ENCODE measurements at regions not wholly inside any gene's neighbourhood (a gene's known extent, or its start where the extent isn't known, plus 50 kb on each side); places are given as distances from the start of the nearest gene placed in this dataset.
"Not testable (repeated sequence)": the region's sequence is repeated elsewhere in the genome, so short reads cannot be mapped to it uniquely, and the experiment has no call there.

DNA sequence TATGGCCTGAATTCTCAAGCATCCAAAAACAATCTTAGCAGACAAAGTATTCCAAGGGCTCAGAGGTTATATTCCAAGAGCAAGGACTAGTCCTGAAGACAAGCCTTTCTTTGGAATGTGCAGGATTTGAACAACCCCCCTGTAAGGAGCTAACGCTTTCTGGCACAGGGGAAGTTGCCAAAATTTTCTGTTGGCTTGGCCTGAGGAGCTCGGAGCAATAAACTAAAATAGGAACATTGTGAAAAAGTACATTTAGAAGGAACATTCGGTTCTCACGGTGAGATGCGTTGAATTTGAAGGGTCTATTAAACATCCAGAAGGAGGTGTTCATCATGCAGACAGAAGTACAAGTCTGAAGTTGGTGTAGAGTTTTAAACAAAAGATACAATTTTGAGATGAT, 1030.5 kb upstream of the CELF2 start:
- DNase-seq (ENCODE audit: low spot score), result no peak

DNA sequence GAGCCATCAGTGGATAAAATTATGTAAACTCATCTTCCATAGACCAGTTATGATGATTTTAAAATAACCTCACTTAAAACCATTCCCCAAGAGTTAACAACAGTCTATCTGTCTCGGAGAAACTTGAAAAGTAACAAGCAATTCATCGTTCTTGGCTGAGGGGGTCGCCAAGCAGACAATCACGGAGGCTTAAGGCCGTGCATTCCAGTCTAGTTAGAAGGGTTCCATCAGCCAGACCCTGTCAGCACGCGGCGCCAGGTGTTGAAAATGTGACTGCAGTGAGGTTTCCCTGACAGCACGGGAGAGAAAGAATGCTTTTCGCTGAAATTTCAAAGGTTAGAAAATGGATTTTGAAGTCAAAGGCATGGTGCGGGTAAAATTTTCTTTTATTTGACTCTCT, 1025.0 kb upstream of the CELF2 start:
- peak; percentile 18 for DNase-seq (ENCODE audit: low spot score)

DNA sequence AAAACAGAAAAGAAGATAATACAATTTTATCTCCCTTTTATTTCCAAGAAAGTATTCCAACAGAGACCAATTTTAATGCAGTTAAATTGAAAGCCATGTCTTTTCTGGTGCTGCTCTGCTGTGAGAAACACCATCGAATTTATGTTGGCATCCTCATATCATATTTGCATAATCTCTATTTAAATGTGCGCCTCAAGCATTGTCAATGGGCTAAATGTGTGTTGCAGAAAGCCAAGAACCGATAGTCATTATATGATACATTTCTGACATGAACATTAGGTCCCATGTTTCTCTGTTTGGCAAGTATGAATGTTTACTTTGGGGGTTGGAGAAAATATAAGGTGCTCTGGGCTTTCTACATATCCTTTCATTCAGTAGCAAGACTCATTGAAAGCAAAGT, 1023.5 kb upstream of the CELF2 start:
- no peak for DNase-seq (ENCODE audit: low spot score)

DNA sequence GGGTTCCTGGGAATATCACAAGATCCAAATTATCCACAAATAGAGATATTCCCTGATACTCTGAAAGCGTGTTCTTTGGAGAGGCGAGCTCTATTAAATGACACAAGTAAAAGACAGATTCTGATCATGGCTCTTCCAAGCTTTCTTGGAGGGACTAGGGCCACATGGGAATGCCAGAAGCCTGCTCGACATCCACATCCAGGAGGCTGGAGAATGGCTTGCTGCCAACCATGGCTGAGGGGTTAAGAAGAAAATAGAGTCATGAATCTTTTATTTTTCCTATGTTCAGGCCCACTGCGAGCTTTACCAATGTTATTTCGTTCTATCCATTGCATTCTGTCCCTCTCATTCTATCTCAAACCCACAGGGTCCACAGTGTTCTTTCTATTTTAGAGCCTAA, 1018.0 kb upstream of the CELF2 start:
- DNase-seq (ENCODE audit: low spot score), result no peak

DNA sequence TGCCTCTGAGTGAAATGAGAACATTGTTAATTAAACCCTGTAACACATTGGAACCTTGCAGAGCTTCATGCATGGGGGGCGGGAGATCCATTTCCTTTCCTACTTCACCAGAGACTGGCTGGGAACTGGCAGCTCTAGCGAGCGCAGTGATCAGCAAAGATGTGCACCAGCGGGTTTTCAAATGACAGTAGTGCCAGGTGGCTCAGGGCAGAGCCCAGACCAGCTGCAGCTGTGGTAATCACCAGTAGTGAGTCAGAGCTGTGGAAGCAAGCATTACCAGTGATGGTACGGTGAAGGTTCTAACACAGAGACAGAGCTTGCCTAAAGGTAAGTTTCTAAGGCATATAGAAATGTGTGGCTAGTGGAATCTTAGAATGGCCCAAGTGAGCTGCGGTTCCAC, 1009.7 kb upstream of the CELF2 start:
- DNase-seq (ENCODE audit: low spot score), result no peak

DNA sequence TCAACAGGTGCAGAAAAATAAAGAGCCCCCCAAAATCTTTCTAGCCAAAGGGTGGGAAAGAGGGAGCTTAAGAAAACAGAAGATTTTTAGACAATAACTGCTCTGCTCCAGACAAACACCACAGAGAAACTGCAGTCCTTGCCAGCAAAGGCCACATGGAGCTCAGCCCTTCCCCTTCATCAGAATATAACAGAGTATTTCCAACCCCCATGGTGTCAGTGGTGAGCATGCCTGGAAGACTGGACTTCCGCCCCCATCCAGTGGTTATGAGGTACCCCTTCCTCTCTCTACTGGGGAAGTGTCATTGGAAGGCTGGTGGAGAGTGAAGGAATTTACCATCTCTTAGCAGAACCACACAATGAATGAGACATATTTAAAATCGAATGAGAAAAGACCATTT, 1007.3 kb upstream of the CELF2 start:
- DNase-seq (ENCODE audit: low spot score), result no peak

DNA sequence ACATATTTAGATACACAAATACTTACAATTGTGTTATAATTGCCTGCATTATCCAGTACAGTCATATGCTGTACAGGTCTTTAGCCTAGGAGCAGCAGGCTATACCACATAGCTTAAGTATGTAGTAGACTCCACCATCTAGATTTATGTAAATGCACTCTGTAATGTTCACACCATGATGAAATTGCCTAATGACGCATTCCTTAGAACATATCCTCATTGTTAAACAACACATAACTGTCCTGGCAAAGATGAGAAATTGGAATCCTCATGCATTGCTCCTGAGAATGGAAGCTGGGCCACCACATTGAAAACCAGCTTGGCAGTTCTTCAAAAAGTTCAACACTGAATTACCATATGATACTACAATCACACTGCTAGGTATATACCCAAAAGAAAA, 1002.8 kb upstream of the CELF2 start:
- DNase-seq (ENCODE audit: low spot score), result no peak

DNA sequence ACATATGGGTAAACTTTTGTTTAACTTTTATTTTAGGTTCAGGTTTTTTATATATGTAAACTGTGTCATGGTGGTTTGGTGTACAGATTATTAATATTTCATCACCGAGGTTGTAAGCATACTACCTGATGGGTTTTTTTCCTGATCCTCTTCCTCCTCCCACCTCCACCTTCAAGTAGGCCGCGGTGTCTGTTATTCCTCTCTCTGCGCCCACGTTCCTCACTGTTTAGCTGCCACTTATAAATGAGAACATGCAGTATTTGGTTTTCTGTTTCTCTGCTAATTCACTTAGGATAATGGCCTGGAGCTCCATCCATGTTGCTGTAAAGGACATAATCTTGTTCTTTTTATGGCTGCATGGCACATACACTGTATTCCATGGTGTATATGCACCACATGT, 1000.0 kb upstream of the CELF2 start:
- DNase-seq (ENCODE audit: low spot score), result no peak

DNA sequence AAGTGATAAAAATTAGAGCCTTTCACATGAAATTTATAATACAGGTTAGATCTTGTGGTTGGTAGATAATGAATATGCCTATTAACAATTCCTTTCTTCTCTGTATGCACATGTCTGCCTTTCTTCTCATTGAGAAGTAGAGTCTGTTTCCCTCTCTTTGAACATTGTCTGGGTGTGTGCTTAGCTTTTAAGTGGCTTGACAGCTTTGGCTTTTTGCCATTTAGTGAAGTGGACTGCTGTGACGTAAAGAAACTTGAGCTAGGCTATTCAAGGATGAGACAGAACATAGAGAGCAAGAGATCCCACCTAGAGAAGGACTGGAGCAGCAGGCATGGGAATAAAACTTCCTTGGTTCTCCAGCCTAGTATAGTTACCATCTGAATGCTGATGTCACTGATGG, 996.7 kb upstream of the CELF2 start:
- DNase-seq (ENCODE audit: low spot score), result no peak

DNA sequence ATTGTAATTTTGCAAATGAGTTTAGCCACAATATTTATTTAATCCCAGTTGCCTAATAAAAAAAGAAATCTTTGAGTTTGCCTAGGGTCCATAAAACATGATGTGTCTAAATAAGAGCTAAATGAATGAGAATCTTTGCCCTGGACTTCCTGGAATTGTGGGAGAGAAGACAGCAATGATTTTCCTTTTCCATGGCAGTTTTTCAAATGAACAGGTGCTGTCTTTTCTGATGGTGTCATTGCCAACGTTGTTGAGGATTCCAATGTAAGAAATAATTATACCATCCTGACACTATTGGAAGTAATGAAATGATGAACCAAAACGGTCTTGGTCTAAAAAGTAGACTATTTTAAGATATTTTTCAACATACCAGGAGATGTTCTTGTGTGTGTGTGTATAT, 984.7 kb upstream of the CELF2 start:
- DNase-seq (ENCODE audit: low spot score), result no peak

DNA sequence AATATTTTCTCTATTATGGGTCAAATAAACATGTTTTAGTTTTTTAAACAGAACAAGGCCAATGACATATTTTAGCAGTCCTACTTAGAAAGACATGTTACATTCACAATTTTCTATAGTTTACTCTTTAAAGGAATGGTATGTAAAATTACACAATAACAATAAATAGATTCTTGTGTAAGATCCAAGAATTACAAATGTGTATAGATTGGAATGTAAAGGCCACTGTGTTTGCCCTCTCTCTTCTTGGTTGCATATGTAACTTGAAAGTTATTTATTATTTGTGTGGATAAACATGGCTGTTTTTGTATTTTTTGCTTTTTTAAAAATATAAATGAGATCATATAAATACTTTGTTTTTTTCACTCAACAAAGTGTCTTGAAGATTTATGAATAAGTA, 979.3 kb upstream of the CELF2 start:
- no peak for DNase-seq (ENCODE audit: low spot score)

DNA sequence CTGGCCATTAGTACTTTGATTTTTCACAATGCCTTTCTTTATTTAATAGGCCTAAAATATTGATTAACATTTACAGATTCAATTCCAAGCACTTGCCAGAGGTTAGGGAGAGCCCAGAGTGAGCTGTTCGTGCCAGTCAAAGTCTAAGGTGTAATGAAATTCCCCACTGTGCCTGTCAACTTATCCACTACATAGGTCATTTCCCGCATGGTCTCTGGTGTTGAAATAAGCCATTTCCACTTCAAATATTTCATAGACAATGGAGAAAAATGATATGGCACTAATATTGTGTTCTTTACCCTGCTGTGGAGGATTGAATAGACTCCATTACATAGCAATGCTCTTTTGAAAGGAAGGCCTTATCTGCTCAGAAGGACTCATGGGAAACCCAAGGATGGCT, 978.1 kb upstream of the CELF2 start:
- DNase-seq (ENCODE audit: low spot score), result no peak

DNA sequence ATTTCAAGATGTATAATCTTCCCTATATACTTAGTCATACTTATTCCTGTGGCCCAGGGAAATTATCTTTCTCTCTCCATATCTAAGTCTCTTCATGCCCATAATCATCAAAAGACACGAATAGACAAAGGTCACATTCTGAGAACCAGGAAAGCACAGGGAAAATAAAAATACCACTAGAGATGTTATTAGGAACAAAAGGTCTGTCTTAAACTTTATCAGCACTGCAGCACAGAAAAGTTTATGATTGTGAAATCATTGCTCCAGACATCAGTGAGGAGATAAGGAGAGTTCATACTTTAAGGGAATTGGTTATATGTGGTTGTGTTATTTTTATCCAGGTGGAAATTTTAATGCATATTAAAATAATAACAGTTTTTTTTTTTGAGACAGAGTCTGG, 974.6 kb upstream of the CELF2 start:
- peak; percentile 65 for DNase-seq (ENCODE audit: low spot score)

DNA sequence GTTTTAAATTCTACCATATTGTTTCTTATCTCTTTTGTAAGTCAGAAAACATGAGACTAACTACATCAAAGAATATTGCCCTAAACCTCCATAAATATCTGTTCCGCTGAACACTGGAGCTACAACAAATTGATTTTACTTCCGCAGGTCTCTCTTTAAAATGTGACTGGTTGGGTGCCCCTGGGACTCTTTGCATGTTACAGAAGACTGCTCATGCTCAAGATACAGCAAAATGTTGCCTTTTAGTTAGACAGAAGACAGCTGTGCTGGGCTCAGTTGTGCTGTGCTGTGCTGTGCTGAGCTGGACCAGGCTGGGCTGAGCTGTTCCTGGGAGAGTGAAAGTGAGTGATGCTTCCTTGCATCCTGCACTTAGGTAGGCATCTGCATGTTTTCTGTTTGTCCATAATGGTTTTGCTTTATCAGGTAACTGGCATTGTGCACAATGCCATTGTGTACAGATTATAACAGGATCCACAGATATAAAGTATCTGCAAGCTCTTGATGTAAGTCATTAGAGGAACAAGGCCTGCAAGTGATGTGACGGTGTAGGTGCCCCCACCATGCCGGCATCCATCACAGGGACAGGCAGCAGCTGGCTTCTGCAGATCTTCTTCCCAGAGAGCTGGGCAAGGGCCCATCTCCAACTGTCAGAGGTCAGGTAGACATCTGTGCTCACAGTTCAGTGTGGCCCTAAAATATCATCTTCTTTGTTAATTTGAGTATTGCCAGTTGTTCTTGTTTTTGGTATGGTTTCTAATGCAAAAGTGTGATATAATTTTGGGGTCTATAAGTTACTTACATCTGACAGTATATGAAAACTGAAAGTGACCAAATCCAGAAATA, 972.5 kb upstream of the CELF2 start:
- no peak for DNase-seq (ENCODE audit: low spot score)

DNA sequence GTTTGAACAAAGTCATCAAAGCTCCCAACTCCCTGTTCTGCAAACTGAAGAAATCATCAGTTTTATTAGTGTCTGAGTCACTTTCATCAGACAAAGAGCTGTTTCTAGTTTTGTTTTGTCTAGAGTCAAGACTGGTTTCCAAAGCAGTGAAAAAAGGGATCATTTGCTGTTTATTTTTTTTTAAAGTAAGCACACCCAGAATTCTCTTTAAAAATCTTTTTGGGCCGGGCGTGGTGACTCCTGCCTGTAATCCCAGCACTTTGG, 972.0 kb upstream of the CELF2 start:
- peak; percentile 45 for DNase-seq (ENCODE audit: low spot score)

DNA sequence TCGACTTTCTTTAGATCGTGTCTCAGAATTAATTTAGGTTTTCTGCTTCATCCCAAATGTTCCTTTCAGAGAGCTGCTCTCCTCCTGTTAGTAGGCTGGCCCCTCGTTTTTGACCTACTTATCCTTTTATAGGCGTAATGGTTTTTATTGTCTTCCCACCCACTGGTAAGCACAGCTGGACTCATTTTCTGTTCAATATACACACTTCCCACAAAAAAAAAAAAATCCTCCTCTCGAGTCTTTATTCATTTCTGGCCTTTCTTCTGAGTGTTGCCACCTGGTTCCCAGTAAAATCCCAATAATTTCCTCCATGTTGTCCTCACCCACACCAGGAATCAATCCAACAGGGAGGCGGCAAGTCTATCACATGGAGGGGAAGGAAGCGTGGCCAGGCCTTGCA, 970.2 kb upstream of the CELF2 start:
- DNase-seq (ENCODE audit: low spot score), result no peak

DNA sequence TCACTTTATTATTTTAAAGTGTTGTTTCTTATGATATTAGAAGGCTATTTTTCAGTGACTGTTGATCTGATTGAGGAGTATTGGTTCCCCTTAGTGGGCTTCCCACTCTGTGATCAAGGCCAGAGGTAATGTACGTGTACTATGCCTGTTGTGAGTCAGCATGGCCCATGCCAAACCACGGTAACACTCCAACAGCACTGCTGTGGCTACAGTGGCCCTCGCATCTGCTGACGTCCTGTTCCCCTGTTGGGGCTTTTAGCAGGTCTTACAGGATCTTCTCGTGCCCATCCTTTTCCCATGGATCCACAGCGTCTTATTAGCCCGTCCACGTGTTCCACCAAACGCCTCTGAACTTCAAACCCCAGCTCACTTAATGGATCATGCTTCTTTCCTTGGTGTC, 964.6 kb upstream of the CELF2 start:
- no peak for DNase-seq (ENCODE audit: low spot score)

DNA sequence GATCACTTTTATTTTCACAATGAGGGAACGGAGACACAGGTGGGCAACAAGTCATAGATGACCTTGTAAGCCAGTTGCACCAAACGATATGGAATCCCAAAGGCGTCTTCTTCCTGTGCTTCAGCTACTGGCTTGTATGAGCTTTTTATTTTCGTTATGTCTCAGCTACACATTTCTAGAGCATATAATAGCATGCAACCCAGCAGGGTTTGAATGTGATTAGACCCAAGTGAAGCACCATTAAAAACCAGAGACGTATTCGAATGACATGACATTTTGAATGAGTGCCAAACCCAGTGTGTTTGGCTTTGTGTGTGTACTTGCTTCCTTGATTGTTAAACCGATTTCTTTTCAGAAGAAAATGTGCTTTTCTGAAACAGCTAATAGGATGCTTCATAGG, 963.2 kb upstream of the CELF2 start:
- no peak for DNase-seq (ENCODE audit: low spot score)

DNA sequence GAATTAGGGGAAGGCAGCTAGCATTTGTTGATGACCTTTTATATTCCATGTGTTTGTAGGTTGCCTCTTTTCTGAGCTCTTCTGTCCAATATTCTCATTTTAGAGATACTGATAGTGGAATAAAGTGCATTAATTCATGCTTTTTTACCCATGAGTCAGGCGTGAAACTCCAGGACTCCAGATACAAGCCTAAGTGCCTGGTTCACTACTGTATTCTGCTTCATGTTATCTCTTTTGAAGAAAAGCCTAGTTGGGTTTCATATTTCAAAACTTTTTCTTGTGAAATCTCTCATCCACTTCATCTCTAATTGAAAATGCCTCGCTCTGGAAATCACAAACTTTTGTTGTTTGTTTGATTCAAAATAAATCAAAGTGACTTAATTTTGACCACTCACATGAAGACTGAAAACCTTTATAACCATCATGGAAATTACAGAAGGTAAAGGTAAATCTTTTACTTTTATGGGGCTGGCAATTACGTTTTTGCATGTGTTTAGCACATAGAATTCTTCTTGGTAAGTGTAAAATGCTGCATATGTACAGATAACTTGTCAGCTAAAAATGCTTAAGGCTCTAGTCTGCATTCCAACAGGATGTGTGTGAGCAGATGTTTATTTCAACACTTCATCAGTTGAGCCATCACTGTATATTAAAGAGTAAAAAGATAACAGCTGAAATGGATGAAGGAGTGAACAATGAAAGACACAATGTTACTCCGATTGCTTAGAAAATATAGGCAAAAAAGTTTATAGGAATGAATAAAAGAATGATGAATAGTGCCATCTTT, 961.8 kb upstream of the CELF2 start:
- peak; percentile 46 for DNase-seq (ENCODE audit: low spot score)

DNA sequence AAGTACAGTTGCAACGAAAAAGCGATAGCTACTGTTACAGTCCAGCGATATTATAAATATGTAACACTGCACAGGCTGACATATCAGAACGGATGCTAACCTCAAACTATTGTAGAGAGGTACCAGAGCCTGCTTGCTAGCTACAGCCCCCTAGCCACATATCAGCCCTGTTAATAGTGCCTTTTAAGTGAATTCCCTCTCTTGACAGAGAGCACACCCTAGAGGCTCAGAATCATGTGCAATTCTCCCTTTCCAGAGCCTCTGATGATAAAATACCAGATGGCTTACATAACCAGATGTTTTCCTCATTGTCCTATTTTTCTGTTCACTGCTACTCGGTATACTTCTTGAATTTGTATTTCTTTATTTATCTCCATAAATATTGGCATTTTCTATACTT, 960.7 kb upstream of the CELF2 start:
- peak; percentile 60 for DNase-seq (ENCODE audit: low spot score)

DNA sequence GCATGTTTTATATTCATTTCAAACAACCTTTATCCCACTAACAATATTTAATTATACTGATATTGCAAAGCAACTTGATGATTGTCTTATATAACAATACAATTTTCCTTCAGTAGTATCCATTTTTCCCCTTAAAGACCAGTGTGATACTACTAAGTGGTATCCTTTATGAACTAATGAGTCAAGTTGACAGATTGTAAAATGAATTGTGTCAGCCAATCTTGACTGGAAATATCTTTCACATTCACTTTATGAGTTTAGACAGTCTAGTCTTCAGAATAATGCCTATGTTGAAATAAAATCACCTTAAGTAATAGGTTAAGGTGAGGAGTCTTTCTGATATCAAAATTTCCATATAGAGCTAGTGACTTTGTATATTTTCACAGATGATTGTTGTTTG, 950.0 kb upstream of the CELF2 start:
- no peak for DNase-seq (ENCODE audit: low spot score)

DNA sequence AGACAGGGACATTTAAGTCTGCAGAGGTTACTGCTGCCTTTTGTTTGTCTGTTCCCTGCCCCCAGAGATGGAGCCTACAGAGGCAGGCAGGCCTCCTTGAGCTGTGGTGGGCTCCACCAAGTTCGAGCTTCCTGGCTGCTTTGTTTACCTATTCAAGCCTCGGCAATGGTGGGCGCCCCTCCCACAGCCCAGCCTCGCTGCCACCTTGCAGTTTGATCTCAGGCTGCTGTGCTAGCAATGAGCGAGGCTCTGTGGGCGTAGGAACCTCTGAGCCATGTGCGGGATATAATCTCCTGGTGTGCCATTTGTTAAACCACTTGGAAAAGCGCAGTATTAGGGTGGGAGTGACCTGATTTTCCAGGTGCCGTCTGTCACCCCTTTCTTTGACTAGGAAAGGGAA, 942.8 kb upstream of the CELF2 start:
- DNase-seq (ENCODE audit: low spot score), result not testable (repeated sequence)

DNA sequence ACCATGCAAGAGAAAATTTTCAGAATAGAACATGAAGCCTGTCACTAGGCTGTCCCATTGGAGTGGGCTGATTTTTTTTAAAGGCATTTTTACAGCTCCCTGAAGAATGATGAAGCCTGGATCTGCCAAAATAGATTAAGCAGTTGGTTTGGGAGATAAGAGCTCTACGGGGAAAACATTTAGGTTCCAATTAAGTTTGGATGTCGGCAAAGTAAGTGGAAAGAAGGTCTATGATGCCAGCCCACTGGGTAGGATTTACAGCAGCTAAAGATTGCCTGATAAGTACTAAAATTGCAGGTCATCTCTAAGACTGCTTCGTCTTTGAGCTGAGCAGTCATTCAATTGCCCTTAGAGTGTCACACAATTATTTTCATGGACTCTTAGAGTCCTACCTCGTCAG, 939.2 kb upstream of the CELF2 start:
- no peak for DNase-seq (ENCODE audit: low spot score)

DNA sequence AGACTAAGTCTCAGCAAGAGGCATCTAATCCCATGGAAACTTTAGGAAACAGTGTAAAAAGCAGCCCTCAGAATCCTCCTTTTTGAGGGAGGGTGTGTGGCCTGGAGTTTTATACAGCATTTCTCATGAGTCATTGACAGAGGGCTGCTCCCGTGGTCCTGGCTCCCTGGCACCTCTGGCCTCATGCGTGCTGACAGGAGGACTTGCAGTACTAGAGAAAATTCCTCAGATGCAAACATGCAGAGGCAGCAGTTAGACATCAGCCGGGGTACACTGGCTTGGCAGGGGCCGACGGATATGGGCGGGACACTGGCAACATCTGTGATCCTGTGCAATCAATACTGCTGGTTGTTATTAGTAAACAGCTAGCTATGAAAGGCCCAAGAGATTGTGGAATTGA, 925.1 kb upstream of the CELF2 start:
- DNase-seq (ENCODE audit: low spot score), result peak; percentile 79
